Left ventricle myocardium inferior (tissue), 1 donor: ENCODE measurements at regions not wholly inside any gene's neighbourhood (a gene's known extent, or its start where the extent isn't known, plus 50 kb on each side); places are given as distances from the start of the nearest gene placed in this dataset.

Source experiments
- DNase-seq: peaks from one replicate; pipeline ENCODE4 v3.0.0-alpha.2; 2020
- H3K27ac ChIP-seq: fragments of 200-600 bp; replicated peaks from 2 replicates; pipeline ENCODE4 v1.8.0; 2021
- H3K27me3 ChIP-seq: fragments of 200-600 bp; 2 replicates; pipeline ENCODE4 v1.8.0; 2021; ENCODE audit warnings: low read depth
- H3K36me3 ChIP-seq: fragments of 200-600 bp; 2 replicates; pipeline ENCODE4 v1.8.0; 2021
- H3K4me1 ChIP-seq: fragments of 200-600 bp; 2 replicates; pipeline ENCODE4 v1.8.0; 2021
- H3K4me3 ChIP-seq: fragments of 200-600 bp; 2 replicates; pipeline ENCODE4 v1.8.0; 2021; ENCODE audit warnings: mild to moderate bottlenecking, moderate library complexity
- H3K9me3 ChIP-seq: fragments of 200-600 bp; replicated peaks from 2 replicates; pipeline ENCODE4 v1.8.0; 2021
- CTCF ChIP-seq: fragments of 200-600 bp; IDR thresholded peaks from 2 replicates; pipeline ENCODE4 v1.8.0; 2021; ENCODE audit warnings: antibody characterized with exemption, mild to moderate bottlenecking, borderline replicate concordance
- intact Hi-C: fragments of 100-400 bp; cut with micrococcal nuclease; formaldehyde crosslinking; loops from one replicate; pipeline ENCODE4 v1.11.0; 2022
- donor health status: DM: no; HTN: yes; CAD: no; lungs with severe emphysema.

- Histone ChIP-seq H3K27me3 (no peaks in the 10 kb centered on the region), H3K27ac (no peak overlapping the region), H3K4me3 (no peak overlapping the region), H3K4me1 (no peaks in the 10 kb centered on the region), H3K9me3 (no peaks in the 10 kb centered on the region), H3K36me3 (no peaks in the 10 kb centered on the region)
- DNase-seq, result no peak
- TF ChIP-seq CTCF, result no peak
- intact Hi-C loops, result no loop called here
These were observed 575.4 kb upstream of the ALCAM start for GRCh38 chr3:104791331-104791730.

GRCh38 chr3:104796556-104796955 lies 570.2 kb upstream of the ALCAM start:
- H3K27me3 ChIP-seq, result no peaks in the 10 kb centered on the region
- no peak overlapping the region for H3K4me3 ChIP-seq
- intact Hi-C loops, result no loop called here
- no peaks in the 10 kb centered on the region for H3K9me3 ChIP-seq
- no peak for DNase-seq
- no peaks in the 10 kb centered on the region for H3K4me1 ChIP-seq
- TF ChIP-seq CTCF, result no peak
- H3K36me3 ChIP-seq, result no peaks in the 10 kb centered on the region
- no peak overlapping the region for H3K27ac ChIP-seq

GRCh38 chr3:104805042-104805441 lies 561.7 kb upstream of the ALCAM start:
- DNase-seq, result no peak
- no peak for TF ChIP-seq CTCF
- intact Hi-C loops, result no loop called here

GRCh38 chr3:104805508-104805907 lies 561.2 kb upstream of the ALCAM start:
- H3K27ac ChIP-seq, result no peak overlapping the region
- intact Hi-C loops, result no loop called here
- no peaks in the 10 kb centered on the region for H3K9me3 ChIP-seq
- no peaks in the 10 kb centered on the region for H3K36me3 ChIP-seq
- H3K4me1 ChIP-seq, result no peaks in the 10 kb centered on the region
- TF ChIP-seq CTCF, result no peak
- no peak for DNase-seq
- H3K4me3 ChIP-seq, result no peak overlapping the region
- no peaks in the 10 kb centered on the region for H3K27me3 ChIP-seq

More at GRCh38 chr3:104805042-104805441, 561.7 kb upstream of the ALCAM start:
- Histone ChIP-seq H3K36me3 (no peaks in the 10 kb centered on the region), H3K9me3 (no peaks in the 10 kb centered on the region), H3K4me1 (no peaks in the 10 kb centered on the region), H3K27ac (no peak overlapping the region), H3K4me3 (no peak overlapping the region), H3K27me3 (no peaks in the 10 kb centered on the region)

- Histone ChIP-seq H3K36me3 (no peaks in the 10 kb centered on the region), H3K4me1 (no peaks in the 10 kb centered on the region), H3K27me3 (no peaks in the 10 kb centered on the region), H3K4me3 (no peak overlapping the region), H3K9me3 (no peaks in the 10 kb centered on the region), H3K27ac (no peak overlapping the region)
- TF ChIP-seq CTCF, result no peak
- intact Hi-C loops, result no loop called here
- no peak for DNase-seq
These were observed 555.8 kb upstream of the ALCAM start for GRCh38 chr3:104810896-104811295.

GRCh38 chr3:104816008-104816407 lies 550.7 kb upstream of the ALCAM start:
- intact Hi-C loops, result no loop called here
- DNase-seq, result no peak
- Histone ChIP-seq H3K36me3 (no peaks in the 10 kb centered on the region), H3K4me3 (no peak overlapping the region), H3K27me3 (no peaks in the 10 kb centered on the region), H3K9me3 (peaks cover 10% of the 10 kb centered on the region), H3K4me1 (no peaks in the 10 kb centered on the region), H3K27ac (no peak overlapping the region)
- TF ChIP-seq CTCF, result no peak
